ENCODE measurements at regions not wholly inside any gene's neighbourhood (a gene's known extent, or its start where the extent isn't known, plus 50 kb on each side); places are given as distances from the start of the nearest gene placed in this dataset.

GRCh38 chr18:5049124-5049523 lies 147.9 kb downstream of the AKAIN1 start:
- H3K27ac ChIP-seq: no peak overlapping the region
- TF ChIP-seq, protein P1, sequence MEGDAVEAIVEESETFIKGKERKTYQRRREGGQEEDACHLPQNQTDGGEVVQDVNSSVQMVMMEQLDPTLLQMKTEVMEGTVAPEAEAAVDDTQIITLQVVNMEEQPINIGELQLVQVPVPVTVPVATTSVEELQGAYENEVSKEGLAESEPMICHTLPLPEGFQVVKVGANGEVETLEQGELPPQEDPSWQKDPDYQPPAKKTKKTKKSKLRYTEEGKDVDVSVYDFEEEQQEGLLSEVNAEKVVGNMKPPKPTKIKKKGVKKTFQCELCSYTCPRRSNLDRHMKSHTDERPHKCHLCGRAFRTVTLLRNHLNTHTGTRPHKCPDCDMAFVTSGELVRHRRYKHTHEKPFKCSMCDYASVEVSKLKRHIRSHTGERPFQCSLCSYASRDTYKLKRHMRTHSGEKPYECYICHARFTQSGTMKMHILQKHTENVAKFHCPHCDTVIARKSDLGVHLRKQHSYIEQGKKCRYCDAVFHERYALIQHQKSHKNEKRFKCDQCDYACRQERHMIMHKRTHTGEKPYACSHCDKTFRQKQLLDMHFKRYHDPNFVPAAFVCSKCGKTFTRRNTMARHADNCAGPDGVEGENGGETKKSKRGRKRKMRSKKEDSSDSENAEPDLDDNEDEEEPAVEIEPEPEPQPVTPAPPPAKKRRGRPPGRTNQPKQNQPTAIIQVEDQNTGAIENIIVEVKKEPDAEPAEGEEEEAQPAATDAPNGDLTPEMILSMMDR (conservative IDR thresholded peaks at IDR 0.05): no peak
- TF ChIP-seq ZFX (IDR thresholded peaks at IDR 0.05): no peak

- H3K27ac ChIP-seq: no peak overlapping the region
- TF ChIP-seq, protein P1 (conservative IDR thresholded peaks at IDR 0.05): no peak
- TF ChIP-seq ZFX (IDR thresholded peaks at IDR 0.05): no peak
Measured at GRCh38 chr18:5040476-5040875, 156.6 kb downstream of the AKAIN1 start.

GRCh38 chr18:5036523-5036922 lies 160.5 kb downstream of the AKAIN1 start:
- TF ChIP-seq, protein P1 (conservative IDR thresholded peaks at IDR 0.05): no peak
- no peak for TF ChIP-seq ZFX (IDR thresholded peaks at IDR 0.05)

GRCh38 chr18:5031216-5031615 lies 165.8 kb downstream of the AKAIN1 start:
- no peak overlapping the region for H3K27ac ChIP-seq
- TF ChIP-seq, protein P1 (conservative IDR thresholded peaks at IDR 0.05): no peak
- no peak for TF ChIP-seq ZFX (IDR thresholded peaks at IDR 0.05)

More at GRCh38 chr18:5036523-5036922, 160.5 kb downstream of the AKAIN1 start:
- no peak overlapping the region for H3K27ac ChIP-seq

DNA sequence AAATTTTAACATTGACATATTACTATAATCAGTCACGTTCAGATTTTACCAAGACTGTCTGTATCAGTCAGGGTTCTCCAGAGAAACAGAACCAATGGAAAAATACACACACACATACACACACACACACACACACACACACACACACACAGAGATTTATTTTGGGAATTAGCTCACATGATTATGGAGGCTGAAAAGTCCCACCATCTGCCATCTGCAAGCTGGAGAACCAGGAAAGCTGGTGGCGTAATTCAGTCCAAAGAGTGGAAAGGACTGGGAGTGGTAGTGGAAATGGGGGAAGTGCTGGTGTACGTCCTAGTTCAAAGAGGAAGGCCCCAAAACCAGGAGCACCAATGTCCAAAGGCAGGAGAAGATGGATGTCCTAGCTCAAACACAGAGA lies 166.4 kb downstream of the AKAIN1 start:
- no peak overlapping the region for H3K27ac ChIP-seq
- TF ChIP-seq ZFX (IDR thresholded peaks at IDR 0.05): no peak
- TF ChIP-seq, protein P1 (conservative IDR thresholded peaks at IDR 0.05): no peak

DNA sequence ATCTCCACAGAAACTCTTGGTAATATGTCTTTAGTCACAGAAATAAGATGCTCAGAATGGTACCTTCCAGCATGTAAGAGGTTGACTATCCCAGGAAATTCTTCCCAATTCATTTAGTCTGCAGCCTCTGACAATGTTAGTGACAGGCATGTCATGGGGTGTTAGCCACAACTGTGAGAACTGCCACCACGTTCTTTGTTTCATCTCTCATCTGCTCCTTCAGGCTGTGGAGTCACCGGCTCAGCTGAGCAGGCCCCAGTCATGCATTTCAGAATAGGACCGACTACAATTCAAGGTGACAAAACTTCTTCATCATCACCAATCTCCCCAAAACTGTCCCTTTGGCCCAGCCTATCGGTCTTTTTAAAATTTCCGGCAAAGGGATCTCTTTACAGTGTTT lies 167.5 kb downstream of the AKAIN1 start:
- H3K27ac ChIP-seq: no peak overlapping the region
- no peak for TF ChIP-seq ZFX (IDR thresholded peaks at IDR 0.05)
- TF ChIP-seq, protein P1 (conservative IDR thresholded peaks at IDR 0.05): no peak

DNA sequence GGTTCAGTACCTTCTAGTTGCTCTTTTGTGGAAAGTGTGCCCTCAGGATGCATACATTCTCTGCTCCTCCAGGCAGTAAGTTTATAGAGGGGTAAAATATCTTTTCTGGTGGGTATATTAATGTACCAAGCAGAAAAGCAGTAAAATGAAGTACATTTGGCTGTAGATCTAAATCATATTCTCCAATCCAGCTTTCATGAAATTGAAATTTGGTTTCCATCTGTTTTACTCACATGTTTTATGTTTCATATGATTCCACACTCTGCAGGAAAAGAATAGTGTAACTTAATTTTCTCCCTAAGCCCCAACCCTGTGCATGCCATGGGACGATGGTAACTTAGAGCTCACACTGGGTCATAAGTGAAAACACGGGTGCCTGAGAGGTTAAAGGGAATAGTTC lies 172.3 kb downstream of the AKAIN1 start:
- no peak overlapping the region for H3K27ac ChIP-seq
- no peak for TF ChIP-seq ZFX (IDR thresholded peaks at IDR 0.05)
- TF ChIP-seq, protein P1 (conservative IDR thresholded peaks at IDR 0.05): no peak

Data from C4-2B (cell line).